Hematopoietic multipotent progenitor cell treated with erythropoietin and hydrocortisone succinate and interleukin-3 and kit ligand, for 8 days (in vitro differentiated cells): ENCODE measurements at regions not wholly inside any gene's neighbourhood (a gene's known extent, or its start where the extent isn't known, plus 50 kb on each side); places are given as distances from the start of the nearest gene placed in this dataset.
"Not testable (repeated sequence)": the region's sequence is repeated elsewhere in the genome, so short reads cannot be mapped to it uniquely, and the experiment has no call there.

Source experiments
- DNase-seq: peaks from one replicate; pipeline ENCODE4 v3.0.0-alpha.2; 2015

DNA sequence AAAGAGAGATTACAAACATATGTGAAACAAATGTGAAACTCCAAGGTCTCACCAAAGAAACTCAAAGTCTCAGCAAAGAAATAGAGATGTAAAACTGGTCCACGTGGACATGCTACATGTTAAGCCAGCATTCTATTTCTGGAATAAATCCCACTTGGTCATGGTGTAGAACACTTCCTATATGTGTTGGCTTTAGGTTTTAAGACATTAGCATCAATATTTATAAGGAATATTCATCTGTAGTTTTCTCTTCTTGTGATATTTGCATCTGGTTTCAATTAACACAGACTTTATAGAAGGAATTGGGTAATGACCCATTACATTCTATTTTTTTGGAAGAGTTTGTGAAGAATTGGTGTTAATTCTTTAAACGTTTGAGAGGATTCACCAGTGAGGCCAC lies 133.1 kb downstream of the COPS8 start:
- DNase-seq: no peak

DNA sequence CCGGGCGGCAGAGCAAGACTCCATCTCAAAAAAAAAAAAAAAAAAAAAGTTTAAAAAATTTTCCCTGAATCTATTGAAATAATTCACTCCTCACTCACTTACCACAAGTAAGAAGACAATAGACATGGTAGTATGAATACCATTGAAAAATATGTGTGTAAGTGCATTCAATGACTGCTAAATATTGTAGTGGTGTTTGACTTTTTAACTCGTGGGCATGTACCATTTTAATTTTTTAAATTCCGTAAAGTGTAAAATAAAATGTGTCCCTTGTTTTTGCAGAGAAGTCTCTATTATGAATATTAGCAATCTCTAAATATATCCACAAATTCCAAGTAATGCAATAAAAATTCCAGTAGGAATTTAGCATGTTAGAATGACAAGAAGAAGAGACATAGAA lies 134.1 kb downstream of the COPS8 start:
- no peak for DNase-seq

DNA sequence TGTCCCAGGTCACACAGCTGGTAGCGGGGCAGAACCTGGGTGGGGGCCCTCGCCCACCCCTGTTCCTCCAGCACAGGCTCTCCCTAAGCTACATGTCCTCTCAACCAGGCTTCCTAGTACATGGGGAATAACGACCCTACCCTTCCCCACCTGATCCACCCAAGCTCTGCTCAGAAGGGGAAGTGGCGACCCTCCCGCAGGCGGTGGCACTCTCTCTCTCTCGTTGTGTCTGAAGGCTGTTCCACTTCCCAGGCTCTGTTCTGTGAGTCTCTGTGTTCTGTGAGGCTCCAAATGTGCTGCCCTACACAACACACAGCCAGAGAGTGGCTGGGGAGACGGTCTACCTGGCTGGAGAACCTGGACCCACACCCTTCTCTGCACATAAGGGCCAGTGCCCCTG lies 135.8 kb downstream of the COPS8 start:
- no peak for DNase-seq

DNA sequence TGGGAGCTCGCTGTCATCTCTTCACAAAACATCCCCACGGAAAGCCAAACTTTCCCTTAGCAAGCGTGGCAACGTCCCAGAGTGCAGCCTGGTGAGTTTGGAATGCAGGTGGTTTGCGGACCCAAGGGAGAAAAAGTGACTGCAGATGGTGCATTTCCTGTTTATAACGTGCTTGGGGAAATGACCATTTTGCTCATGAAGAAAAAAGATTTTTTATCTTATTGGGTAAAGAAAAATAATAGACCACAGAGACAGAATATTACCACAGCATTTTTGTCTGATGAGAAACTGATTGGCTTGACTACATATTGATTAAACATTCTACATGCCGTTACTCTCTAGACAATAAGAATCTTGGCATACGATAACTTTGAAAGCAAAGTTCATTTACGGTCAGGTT lies 136.5 kb downstream of the COPS8 start:
- DNase-seq: no peak

DNA sequence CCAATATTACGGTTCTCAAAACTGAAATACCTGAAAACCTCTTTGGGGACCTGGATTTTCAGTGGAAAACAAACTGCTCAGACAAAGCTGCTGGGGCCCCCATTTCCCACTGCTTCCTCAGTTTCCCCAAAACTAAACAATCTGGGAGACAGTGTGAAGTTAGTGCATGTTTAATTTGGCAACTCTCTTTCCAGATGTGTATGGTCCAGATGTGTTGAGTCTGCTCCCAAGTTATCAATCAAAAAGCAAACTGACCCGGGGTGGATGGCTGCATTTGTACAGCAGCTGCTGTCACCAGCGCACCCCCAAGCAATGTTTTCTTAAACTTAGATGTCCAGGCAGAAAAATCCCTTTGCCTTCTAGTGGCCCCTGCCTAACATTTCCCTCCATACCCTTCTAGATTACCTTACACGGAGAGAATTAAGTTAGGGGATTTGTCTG lies 136.9 kb downstream of the COPS8 start:
- DNase-seq: no peak

GRCh38 chr2:237223201-237223861 lies 137.6 kb downstream of the COPS8 start:
- DNase-seq: no peak

DNA sequence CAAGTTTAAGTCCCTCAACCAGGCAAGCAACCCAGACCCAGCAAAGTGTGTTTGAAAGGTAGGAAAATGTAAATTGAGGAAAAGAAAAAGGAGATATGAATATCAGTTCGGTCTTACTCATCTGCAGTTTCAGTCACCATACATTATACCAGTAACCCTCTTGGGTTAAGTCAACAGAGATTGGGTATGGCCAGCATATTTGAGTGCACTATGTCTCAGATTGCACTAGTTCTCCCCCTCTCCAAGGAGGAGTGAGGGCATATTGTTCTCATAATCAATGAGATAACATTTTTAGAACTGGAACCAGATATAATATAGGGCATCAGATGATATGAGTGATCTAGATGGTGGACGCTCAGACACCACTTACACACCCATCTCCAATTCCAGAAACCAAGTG lies 141.5 kb downstream of the COPS8 start:
- DNase-seq: no peak

DNA sequence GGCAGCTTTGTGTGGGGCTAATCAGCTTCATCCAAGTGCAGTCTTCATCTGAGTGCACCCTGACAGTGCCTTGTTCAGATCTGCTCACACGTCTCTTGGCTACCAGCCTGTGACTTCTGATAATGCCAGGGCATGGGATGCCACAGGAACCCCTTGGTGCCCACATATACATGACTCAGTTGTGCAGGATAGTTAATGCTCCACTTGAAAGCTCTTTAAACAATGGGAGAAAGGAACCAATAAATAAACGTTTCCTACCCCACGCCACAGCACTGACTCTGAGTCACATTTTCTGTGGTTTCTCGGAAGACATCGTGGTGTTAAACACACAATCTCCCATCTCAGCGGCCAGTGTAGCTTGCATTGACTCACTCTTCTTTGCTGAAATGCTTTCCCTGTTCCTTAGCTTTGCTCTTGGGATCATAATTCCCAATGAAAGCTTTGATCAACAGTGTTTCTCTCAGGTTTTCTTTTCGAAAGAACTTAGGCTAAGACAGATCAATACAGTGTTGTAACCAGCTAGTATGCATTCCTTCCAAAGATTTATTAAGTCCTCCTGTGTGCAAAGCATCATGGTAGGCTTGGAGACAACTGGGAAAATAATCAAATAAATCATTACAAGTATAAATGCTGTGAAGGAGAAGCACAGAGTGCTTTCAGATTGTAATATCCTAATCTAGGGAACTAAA lies 142.0 kb downstream of the COPS8 start:
- no peak for DNase-seq

DNA sequence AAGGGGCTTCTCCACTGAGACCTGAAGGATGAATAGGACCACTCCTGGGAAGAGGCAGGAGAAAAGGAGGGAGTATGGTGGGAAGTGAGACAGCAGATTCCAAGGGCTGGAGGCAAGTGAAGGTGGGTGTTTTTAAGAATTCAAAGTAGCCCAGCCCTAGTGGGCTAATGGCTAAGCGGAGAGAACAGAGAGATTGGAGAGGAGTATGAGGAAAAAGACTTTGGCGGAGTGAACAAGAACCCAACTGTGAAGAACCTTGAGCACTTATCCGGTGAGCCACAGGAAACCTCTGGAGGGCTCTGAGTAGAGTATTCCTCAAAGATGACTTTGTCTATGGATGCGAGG lies 142.6 kb downstream of the COPS8 start:
- no peak for DNase-seq

DNA sequence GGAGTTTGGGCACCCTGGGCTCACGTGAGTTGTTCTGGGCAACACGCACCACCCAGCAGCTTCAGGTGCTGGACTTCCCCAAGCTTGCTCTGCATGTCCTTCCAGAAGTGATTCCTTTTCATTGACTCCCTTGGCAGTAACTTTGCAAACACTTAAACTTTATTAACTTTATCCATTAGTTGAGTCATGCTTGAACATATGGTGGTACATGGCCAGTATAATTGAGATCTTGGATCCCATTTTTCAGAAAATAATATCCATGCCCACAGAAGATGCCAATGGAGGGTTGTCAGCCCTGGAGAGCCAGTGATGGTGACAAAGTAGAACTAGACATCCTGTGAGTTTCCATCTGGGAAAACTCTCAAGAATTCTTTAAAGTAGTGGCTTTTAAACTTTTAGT lies 144.2 kb downstream of the COPS8 start:
- no peak for DNase-seq

DNA sequence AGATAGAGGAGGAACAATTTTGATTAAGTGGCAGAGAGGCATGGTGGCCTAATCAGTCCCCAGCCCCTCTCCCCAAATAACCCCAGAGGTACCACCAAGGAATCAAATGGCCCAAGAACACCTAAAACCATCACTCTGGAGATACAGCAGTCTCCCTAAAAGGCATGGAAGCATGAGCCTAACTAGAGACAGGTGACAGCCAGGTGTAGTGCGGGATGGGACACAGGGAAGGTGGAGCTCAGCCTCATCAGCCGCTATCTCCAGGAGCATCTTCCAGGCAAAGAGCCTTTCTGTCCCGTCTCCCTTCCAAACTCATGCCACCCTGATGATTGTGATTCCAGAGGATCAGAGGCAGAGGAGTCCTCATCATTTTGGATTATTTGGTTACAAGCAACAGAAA lies 144.7 kb downstream of the COPS8 start:
- no peak for DNase-seq

GRCh38 chr2:237231593-237231992 lies 145.9 kb downstream of the COPS8 start:
- DNase-seq: no peak

DNA sequence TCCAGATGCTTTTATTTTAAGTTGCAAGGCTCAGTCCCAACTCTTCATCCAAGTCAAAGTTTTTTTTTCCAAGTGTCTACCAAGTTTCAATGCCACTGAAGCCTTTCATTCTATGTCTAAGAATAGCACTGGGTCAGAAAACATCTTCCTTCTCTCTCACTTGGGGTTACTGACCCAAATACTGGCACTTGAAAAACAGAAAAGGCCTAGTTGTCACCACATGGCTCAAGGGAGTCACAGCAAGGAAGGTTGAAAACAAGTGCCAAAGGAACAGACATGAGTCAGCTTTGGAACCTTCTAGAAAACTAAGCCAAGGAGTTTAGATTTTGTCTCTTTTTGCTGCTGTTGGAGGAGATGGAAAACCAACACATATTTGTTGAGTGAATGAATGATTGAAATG lies 146.5 kb downstream of the COPS8 start:
- no peak for DNase-seq

GRCh38 chr2:237234268-237234667 lies 148.6 kb downstream of the COPS8 start:
- no peak for DNase-seq

GRCh38 chr2:237235383-237236095 lies 149.8 kb downstream of the COPS8 start:
- DNase-seq: no peak

DNA sequence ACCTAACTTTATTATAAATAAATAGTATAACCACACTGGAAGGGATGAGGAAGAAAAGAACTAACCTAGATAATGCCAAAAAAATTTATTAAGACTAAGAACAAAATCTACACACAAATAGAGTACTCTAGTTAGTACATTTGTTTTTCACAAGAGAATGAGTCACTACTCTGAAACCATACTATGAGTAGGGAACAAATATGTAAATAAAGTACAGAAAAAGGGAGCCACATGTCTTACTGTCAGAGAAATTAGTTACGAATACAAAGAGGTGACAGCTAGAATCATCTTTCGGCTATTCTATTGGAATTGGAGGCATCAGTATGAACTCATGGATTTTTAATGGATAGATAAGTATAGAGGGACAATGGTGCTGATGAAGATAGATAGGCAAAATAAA lies 150.5 kb downstream of the COPS8 start:
- no peak for DNase-seq

- DNase-seq: no peak
Observed at GRCh38 chr2:237238249-237238648, 152.6 kb downstream of the COPS8 start.

- no peak for DNase-seq
Observed at GRCh38 chr2:237240252-237240651, 154.6 kb downstream of the COPS8 start.

GRCh38 chr2:237240868-237241267 lies 155.2 kb downstream of the COPS8 start:
- DNase-seq: not testable (repeated sequence)

- DNase-seq: no peak
Observed at GRCh38 chr2:237242091-237242536, 156.4 kb downstream of the COPS8 start.

DNA sequence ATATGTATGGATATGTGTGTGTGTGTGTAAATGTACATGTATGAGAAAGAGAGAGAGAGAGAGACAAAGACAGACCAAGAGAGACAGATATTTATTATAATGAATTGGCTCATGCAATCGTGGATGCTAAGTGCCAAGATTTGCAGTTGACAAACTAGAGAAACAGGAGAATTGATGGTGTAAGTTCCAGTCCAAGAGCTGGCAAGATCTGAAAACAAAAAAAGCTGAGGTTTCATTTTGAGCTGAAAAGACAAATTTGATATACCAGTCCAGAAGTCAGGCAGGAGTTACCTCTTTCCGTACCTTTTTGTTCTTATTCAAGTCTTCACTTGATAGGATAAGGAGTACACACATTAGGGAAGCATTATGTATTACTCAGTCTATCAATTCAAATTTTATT lies 157.8 kb downstream of the COPS8 start:
- no peak for DNase-seq

- DNase-seq: no peak
Observed at GRCh38 chr2:237244178-237244577, 158.5 kb downstream of the COPS8 start.

- no peak for DNase-seq
Observed at GRCh38 chr2:237244976-237245646, 159.4 kb downstream of the COPS8 start.

DNA sequence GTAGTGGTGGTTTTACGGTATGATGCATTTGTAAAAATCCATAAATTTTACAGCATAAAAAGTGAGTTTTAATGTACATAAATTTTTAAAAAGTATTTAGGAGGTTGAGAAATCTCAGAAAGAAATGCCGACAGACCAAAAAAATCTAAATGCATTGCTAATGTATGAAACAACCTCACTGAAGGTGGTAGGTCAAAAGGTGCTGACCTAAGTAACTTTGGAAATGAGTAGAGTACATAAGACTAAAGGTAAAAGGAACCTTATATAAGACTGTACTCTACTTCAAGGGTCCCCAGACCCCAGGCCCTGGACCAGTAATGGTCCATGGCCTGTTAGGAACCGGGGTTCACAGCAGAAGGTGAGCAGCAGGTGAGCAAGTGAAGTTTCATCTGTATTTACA lies 163.4 kb downstream of the COL6A3 start:
- no peak for DNase-seq
